ENCODE measurements at regions not wholly inside any gene's neighbourhood (a gene's known extent, or its start where the extent isn't known, plus 50 kb on each side); places are given as distances from the start of the nearest gene placed in this dataset.

GRCh38 chr7:85525676-85526075 is 338.8 kb upstream of the SEMA3D start:
- TF ChIP-seq, protein P1, sequence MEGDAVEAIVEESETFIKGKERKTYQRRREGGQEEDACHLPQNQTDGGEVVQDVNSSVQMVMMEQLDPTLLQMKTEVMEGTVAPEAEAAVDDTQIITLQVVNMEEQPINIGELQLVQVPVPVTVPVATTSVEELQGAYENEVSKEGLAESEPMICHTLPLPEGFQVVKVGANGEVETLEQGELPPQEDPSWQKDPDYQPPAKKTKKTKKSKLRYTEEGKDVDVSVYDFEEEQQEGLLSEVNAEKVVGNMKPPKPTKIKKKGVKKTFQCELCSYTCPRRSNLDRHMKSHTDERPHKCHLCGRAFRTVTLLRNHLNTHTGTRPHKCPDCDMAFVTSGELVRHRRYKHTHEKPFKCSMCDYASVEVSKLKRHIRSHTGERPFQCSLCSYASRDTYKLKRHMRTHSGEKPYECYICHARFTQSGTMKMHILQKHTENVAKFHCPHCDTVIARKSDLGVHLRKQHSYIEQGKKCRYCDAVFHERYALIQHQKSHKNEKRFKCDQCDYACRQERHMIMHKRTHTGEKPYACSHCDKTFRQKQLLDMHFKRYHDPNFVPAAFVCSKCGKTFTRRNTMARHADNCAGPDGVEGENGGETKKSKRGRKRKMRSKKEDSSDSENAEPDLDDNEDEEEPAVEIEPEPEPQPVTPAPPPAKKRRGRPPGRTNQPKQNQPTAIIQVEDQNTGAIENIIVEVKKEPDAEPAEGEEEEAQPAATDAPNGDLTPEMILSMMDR (IDR thresholded peaks at IDR 0.05; ENCODE audit: insufficient read depth, low read depth, low read length), result no peak
- no peak for DNase-seq (ENCODE audit: low read depth)
- H3K4me3 ChIP-seq (ENCODE audit: low read depth, low read length), result no peak overlapping the region

GRCh38 chr7:85522070-85522469 is 335.2 kb upstream of the SEMA3D start:
- no peak overlapping the region for H3K4me3 ChIP-seq (ENCODE audit: low read depth, low read length)
- TF ChIP-seq, protein P1 (IDR thresholded peaks at IDR 0.05; ENCODE audit: insufficient read depth, low read depth, low read length), result no peak
- DNase-seq (ENCODE audit: low read depth), result no peak

GRCh38 chr7:85521108-85521694 is 334.3 kb upstream of the SEMA3D start:
- TF ChIP-seq, protein P1 (IDR thresholded peaks at IDR 0.05; ENCODE audit: insufficient read depth, low read depth, low read length), result no peak
- no peak for DNase-seq (ENCODE audit: low read depth)
- no peak overlapping the region for H3K4me3 ChIP-seq (ENCODE audit: low read depth, low read length)

DNA sequence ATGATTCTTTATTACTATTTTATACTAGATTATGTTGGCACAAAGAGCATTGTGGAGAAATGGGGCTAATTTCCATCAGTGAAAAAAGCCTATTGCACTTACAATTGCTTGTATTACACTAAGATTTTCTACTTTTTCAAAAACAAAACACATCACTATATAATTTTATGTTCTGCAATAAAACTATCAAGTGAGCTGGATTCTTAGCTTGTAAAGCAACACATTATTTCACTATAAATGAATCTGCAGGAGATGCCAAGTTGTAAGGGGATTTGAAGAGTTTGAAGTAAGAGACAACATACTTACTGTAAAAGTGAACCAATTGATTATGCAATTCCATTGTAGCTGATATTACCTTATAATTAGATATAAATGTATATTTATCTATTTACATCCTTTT is 333.3 kb upstream of the SEMA3D start:
- TF ChIP-seq, protein P1 (IDR thresholded peaks at IDR 0.05; ENCODE audit: insufficient read depth, low read depth, low read length), result no peak
- H3K4me3 ChIP-seq (ENCODE audit: low read depth, low read length), result no peak overlapping the region
- peak; percentile 13 for DNase-seq (ENCODE audit: low read depth)

- H3K4me3 ChIP-seq (ENCODE audit: low read depth, low read length), result no peak overlapping the region
- TF ChIP-seq, protein P1 (IDR thresholded peaks at IDR 0.05; ENCODE audit: insufficient read depth, low read depth, low read length), result no peak
- no peak for DNase-seq (ENCODE audit: low read depth)
Observed at GRCh38 chr7:85516675-85517074, 329.8 kb upstream of the SEMA3D start.

GRCh38 chr7:85512790-85513189 is 325.9 kb upstream of the SEMA3D start:
- no peak for DNase-seq (ENCODE audit: low read depth)
- TF ChIP-seq, protein P1 (IDR thresholded peaks at IDR 0.05; ENCODE audit: insufficient read depth, low read depth, low read length), result no peak

DNA sequence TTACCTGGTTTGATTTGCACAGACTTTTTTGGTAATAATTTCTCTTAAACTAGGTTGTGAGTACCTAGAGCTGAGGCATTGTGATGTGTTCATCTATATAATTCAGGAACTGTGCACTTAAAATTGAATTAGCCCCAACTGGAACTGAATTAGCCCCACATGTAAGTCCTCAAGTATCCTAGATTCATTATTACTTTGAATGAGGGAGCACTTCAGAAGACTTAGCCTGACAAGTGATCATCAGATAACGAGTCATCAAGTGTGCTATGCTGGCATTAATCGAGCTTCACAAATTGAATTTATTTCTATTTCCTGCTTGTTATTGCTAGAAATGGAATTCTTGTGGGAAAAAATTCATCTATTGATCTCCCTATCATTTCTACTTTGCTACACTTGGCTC is 323.4 kb upstream of the SEMA3D start:
- TF ChIP-seq, protein P1 (IDR thresholded peaks at IDR 0.05; ENCODE audit: insufficient read depth, low read depth, low read length), result no peak
- H3K4me3 ChIP-seq (ENCODE audit: low read depth, low read length), result no peak overlapping the region
- DNase-seq (ENCODE audit: low read depth), result no peak

More at GRCh38 chr7:85512790-85513189, 325.9 kb upstream of the SEMA3D start:
- no peak overlapping the region for H3K4me3 ChIP-seq (ENCODE audit: low read depth, low read length)

Data from fibroblast of villous mesenchyme (primary cell).